GM12873 (cell line): ENCODE measurements at regions not wholly inside any gene's neighbourhood (a gene's known extent, or its start where the extent isn't known, plus 50 kb on each side); places are given as distances from the start of the nearest gene placed in this dataset.

Experiments
- TF ChIP-seq, protein P1 (sequence below): IDR thresholded peaks from 2 replicates; pipeline ENCODE4 v1.5.1; 2012; ENCODE audit warnings: low read depth, mild to moderate bottlenecking, moderate library complexity, low read length, control low read depth; ENCODE audit not compliant: insufficient read depth; ENCODE audit errors: missing control alignments

DNA sequence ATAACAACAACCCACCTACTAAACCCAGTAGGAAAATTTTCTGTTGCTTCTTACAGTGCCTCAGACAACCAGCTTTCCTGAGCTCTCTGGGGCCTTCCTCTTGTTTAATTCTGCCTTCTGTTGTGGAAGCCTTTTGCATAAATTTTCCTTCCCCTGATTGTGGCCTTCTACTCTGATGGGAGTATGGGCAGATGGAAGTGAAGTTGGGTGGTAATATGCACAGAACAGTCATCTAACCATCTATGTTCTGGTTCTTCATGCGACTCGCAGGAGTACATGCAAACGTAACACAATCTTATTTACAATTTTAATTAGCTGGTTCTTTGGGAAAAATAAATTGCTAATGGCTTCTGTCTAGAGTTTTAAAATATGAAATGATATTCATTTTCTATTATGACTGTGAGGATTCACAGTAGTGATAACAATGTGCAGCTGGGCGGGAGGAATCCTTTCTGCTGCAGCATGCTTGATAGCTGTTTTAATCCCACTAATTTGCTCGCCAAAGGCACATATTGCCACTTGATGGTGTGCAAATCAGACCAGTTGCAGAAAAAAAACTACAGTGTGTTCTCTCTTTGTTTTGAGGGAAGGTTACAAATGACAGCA, 311.5 kb upstream of the ROPN1 start:
- TF ChIP-seq, protein P1, sequence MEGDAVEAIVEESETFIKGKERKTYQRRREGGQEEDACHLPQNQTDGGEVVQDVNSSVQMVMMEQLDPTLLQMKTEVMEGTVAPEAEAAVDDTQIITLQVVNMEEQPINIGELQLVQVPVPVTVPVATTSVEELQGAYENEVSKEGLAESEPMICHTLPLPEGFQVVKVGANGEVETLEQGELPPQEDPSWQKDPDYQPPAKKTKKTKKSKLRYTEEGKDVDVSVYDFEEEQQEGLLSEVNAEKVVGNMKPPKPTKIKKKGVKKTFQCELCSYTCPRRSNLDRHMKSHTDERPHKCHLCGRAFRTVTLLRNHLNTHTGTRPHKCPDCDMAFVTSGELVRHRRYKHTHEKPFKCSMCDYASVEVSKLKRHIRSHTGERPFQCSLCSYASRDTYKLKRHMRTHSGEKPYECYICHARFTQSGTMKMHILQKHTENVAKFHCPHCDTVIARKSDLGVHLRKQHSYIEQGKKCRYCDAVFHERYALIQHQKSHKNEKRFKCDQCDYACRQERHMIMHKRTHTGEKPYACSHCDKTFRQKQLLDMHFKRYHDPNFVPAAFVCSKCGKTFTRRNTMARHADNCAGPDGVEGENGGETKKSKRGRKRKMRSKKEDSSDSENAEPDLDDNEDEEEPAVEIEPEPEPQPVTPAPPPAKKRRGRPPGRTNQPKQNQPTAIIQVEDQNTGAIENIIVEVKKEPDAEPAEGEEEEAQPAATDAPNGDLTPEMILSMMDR = no peak

- TF ChIP-seq, protein P1 = no peak
Observed at GRCh38 chr3:124306665-124307064, 314.7 kb upstream of the ROPN1 start.

DNA sequence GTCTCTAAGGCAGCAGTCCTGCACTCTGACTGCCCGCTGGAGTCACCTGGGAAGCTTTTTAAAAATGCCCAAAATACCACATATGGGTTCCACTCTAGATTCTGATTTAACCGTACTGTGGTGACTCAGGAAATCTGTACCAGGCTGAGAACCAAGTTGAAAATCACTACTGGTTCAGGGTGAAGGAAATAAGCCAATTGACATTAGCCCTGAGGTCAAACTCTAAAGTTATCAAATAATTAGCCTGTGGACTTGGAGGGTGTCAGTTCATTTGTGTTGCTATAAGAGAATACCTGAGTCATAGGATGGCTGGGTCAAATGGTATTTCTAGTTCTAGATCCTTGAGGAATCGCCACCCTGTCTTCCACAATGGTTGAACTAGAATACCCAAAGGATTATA, 321.7 kb upstream of the ROPN1 start:
- TF ChIP-seq, protein P1 = no peak

GRCh38 chr3:124315215-124316033, 323.5 kb upstream of the ROPN1 start:
- TF ChIP-seq, protein P1 = no peak

GRCh38 chr3:124316034-124316287, 324.0 kb upstream of the ROPN1 start:
- TF ChIP-seq, protein P1 = no peak

- TF ChIP-seq, protein P1 = no peak
Observed at GRCh38 chr3:124318014-124318413, 326.1 kb upstream of the ROPN1 start.

DNA sequence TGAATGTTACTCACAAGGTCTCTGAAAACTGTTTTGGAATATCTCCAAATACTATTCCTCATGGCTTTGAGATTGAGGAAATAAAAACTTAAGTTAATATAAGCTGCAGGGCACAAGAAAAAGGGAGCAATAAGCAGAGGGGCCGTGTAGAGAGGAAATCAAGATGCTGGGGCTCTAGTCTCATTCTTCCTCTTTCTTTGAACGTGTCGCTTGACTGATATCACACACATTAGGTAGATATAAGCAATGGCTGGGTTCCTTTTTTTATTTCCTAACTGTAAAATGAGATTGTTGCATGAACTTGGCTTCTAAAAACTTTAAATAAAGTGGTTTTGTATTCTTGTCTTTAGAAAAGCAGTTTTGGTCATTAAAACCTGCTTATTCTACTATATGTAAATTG, 326.7 kb upstream of the ROPN1 start:
- TF ChIP-seq, protein P1 = no peak
